H9 (cell line): ENCODE measurements at regions not wholly inside any gene's neighbourhood (a gene's known extent, or its start where the extent isn't known, plus 50 kb on each side); places are given as distances from the start of the nearest gene placed in this dataset.

Experiments used
- DNase-seq: peaks from one replicate; pipeline ENCODE4 v3.0.0-alpha.2; 2017
- H2AFZ ChIP-seq: one replicate; pipeline ENCODE4 v1.6.1; 2013; ENCODE audit warnings: mild to moderate bottlenecking, low read length, control low read depth, moderate library complexity
- H2AK5ac ChIP-seq: 2 replicates; pipeline ENCODE4 v1.6.1; 2013; ENCODE audit warnings: low read length, control low read depth, mixed read lengths; ENCODE audit not compliant: insufficient read length
- H2BK120ac ChIP-seq: one replicate; pipeline ENCODE4 v1.6.1; 2013; ENCODE audit warnings: low read depth, mild to moderate bottlenecking, low read length, control low read depth, inconsistent platforms; ENCODE audit not compliant: poor library complexity, severe bottlenecking
- H2BK12ac ChIP-seq: 2 replicates; pipeline ENCODE4 v1.6.1; 2013; ENCODE audit warnings: low read length, control low read depth, mixed read lengths, low read depth; ENCODE audit not compliant: insufficient read length
- H2BK15ac ChIP-seq: 2 replicates; pipeline ENCODE4 v1.6.1; 2013; ENCODE audit warnings: low read depth, low read length, control low read depth
- H2BK20ac ChIP-seq: one replicate; pipeline ENCODE4 v1.6.1; 2013; ENCODE audit warnings: low read depth, mild to moderate bottlenecking, low read length, control low read depth, inconsistent platforms; ENCODE audit not compliant: poor library complexity, severe bottlenecking
- H2BK5ac ChIP-seq: 2 replicates; pipeline ENCODE4 v1.6.1; 2013; ENCODE audit warnings: low read length, control low read depth, mixed read lengths; ENCODE audit not compliant: insufficient read length
- H3K14ac ChIP-seq: 2 replicates; pipeline ENCODE4 v1.6.1; 2013; ENCODE audit warnings: low read length, control low read depth; ENCODE audit not compliant: insufficient read depth
- H3K18ac ChIP-seq: 2 replicates; pipeline ENCODE4 v1.6.1; 2013; ENCODE audit warnings: low read depth, mild to moderate bottlenecking, mixed read lengths, low read length, control low read depth; ENCODE audit not compliant: insufficient read length
- H3K23ac ChIP-seq: 2 replicates; pipeline ENCODE4 v1.6.1; 2013; ENCODE audit warnings: low read length, control low read depth, mixed read lengths, low read depth; ENCODE audit not compliant: insufficient read length
- H3K23me2 ChIP-seq: 2 replicates; pipeline ENCODE4 v1.6.1; 2013; ENCODE audit warnings: low read depth, mild to moderate bottlenecking, mixed read lengths, low read length, control low read depth; ENCODE audit not compliant: insufficient read length, poor library complexity, severe bottlenecking
- H3K27ac ChIP-seq: 2 replicates; pipeline ENCODE4 v1.5.1; 2013; ENCODE audit warnings: low read length, control low read depth, mixed read lengths, low read depth; ENCODE audit not compliant: insufficient read length
- H3K27me3 ChIP-seq: 2 replicates; pipeline ENCODE4 v1.6.1; 2013; ENCODE audit warnings: low read length, control low read depth, inconsistent platforms; ENCODE audit not compliant: insufficient read depth
- H3K4ac ChIP-seq: 2 replicates; pipeline ENCODE4 v1.6.1; 2013; ENCODE audit warnings: low read depth, mild to moderate bottlenecking, control low read depth, inconsistent platforms, low read length, moderate library complexity
- H3K4me1 ChIP-seq: 2 replicates; pipeline ENCODE4 v1.6.1; 2013; ENCODE audit warnings: low read length, control low read depth, inconsistent platforms; ENCODE audit not compliant: insufficient read depth
- H3K4me2 ChIP-seq: 2 replicates; pipeline ENCODE4 v1.6.1; 2013; ENCODE audit warnings: low read length, control low read depth, mixed read lengths; ENCODE audit not compliant: insufficient read length, insufficient read depth
- H3K56ac ChIP-seq: 2 replicates; pipeline ENCODE4 v1.6.1; 2013; ENCODE audit warnings: low read depth, mild to moderate bottlenecking, mixed read lengths, low read length, control low read depth; ENCODE audit not compliant: insufficient read length
- H3K79me1 ChIP-seq: 2 replicates; pipeline ENCODE4 v1.6.1; 2013; ENCODE audit warnings: low read depth, mild to moderate bottlenecking, moderate library complexity, low read length, control low read depth, inconsistent platforms; ENCODE audit not compliant: insufficient read depth, poor library complexity, severe bottlenecking
- H3K79me2 ChIP-seq: 2 replicates; pipeline ENCODE4 v1.6.1; 2013; ENCODE audit warnings: low read length, control low read depth, inconsistent platforms; ENCODE audit not compliant: insufficient read depth
- H3K9ac ChIP-seq: 2 replicates; pipeline ENCODE4 v1.6.1; 2013; ENCODE audit warnings: low read length, control low read depth, mixed read lengths; ENCODE audit not compliant: insufficient read length; ENCODE audit errors: extremely low read depth
- H3K9me3 ChIP-seq: one replicate; pipeline ENCODE4 v1.6.1; 2013; ENCODE audit warnings: low read depth, low read length, inconsistent platforms; ENCODE audit not compliant: control insufficient read depth
- H3T11ph ChIP-seq: one replicate; pipeline ENCODE4 v1.6.1; 2013; ENCODE audit warnings: mild to moderate bottlenecking, low read length, control low read depth, inconsistent platforms
- H4K20me1 ChIP-seq: one replicate; pipeline ENCODE4 v1.6.1; 2013; ENCODE audit not compliant: control insufficient read depth, insufficient read length, insufficient read depth
- H4K5ac ChIP-seq: 2 replicates; pipeline ENCODE4 v1.6.1; 2013; ENCODE audit warnings: low read depth, mild to moderate bottlenecking, mixed read lengths, low read length, control low read depth; ENCODE audit not compliant: insufficient read length
- H4K8ac ChIP-seq: replicated peaks from 2 replicates; pipeline ENCODE4 v1.6.1; 2013; ENCODE audit warnings: low read length, control low read depth, mixed read lengths, low read depth; ENCODE audit not compliant: insufficient read length
- H4K91ac ChIP-seq: 2 replicates; pipeline ENCODE4 v1.6.1; 2013; ENCODE audit warnings: low read depth, mild to moderate bottlenecking, moderate library complexity, mixed read lengths, low read length, control low read depth; ENCODE audit not compliant: insufficient read length
- H3K27ac Mint-ChIP-seq, 3 experiments: 2 replicates in 2 of 3; 3 replicates in 1 of 3; pipeline ENCODE4 v1.8.0; 2020 to 2021; ENCODE audit warnings: mixed read lengths in 3 of 3, mild to moderate bottlenecking in 1 of 3, moderate library complexity in 1 of 3
- H3K27me3 Mint-ChIP-seq: 2 replicates; pipeline ENCODE4 v1.8.0; 2021; ENCODE audit warnings: low read depth, mild to moderate bottlenecking, moderate library complexity, mixed read lengths
- H3K36me3 Mint-ChIP-seq, 3 experiments: 2 replicates in 2 of 3; 3 replicates in 1 of 3; pipeline ENCODE4 v1.8.0; 2020 to 2021; ENCODE audit warnings: low read depth in 3 of 3, mixed read lengths in 3 of 3; ENCODE audit not compliant: insufficient read depth in 1 of 3
- H3K4me1 Mint-ChIP-seq, 2 experiments: 2 replicates each; pipeline ENCODE4 v1.8.0; 2020; ENCODE audit warnings: mixed read lengths in 2 of 2
- H3K4me3 Mint-ChIP-seq, 2 experiments: 2 replicates in 1 of 2; 3 replicates in 1 of 2; pipeline ENCODE4 v1.8.0; 2020 to 2021; ENCODE audit warnings: mild to moderate bottlenecking in 2 of 2, mixed read lengths in 2 of 2, moderate library complexity in 1 of 2
- H3K9me3 Mint-ChIP-seq, 2 experiments: 2 replicates in 1 of 2; 3 replicates in 1 of 2; pipeline ENCODE4 v1.8.0; 2020; ENCODE audit warnings: mild to moderate bottlenecking in 2 of 2, mixed read lengths in 2 of 2, moderate library complexity in 1 of 2
- WGBS: extraction: QIAGEN DNeasy Blood & Tissue Kit; methylation state at CpG from one replicate; pipeline ENCODE4 v1.1.7; 2013; ENCODE audit warnings: missing lambda C conversion rate, low lambda C conversion rate, mixed read lengths; ENCODE audit not compliant: insufficient read length; ENCODE audit errors: extremely low coverage; 5-methylcytosine and 5-hydroxymethylcytosine counted together
- TF ChIP-seq, protein P1 (sequence below): fragments of 200-600 bp; sonication (generic); conservative IDR thresholded peaks from 3 replicates; pipeline ENCODE4 v1.8.0; 2021; ENCODE audit warnings: antibody characterized with exemption, mild to moderate bottlenecking

DNA sequence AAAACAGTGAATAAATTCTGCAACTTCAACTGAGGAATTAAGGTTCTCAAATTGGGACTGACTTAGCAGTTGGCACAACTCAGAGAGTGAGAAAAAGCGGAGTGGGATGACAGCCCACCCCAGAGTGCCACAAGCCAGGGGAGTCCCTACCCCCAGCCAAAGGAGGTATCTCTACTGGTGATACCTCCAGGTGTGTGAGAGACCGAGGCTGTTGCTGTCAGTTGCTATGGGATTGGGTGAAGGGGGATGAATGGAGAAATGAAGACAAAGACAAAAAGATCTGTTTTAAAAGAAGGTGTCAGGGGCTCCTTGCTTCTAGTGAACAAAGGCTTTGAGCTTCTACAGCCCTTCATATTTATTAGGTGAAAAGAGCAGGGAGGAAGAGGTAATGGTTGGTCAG is 71.4 kb upstream of the UGT2B10 start:
- Mint-ChIP-seq H3K36me3 (0 out of 7 replicates have a peak, but pooled peaks cover 0 to 4% (median 0%) of the 10 kb centered on the region in 3 experiments), H3K27me3 (no peaks in the 10 kb centered on the region), H3K4me3 (no peak overlapping the region), H3K4me1 (no peaks in the 10 kb centered on the region), H3K9me3 (peaks cover 3 to 5% of the 10 kb centered on the region in 2 experiments; a peak in 2 of 5 replicates), H3K27ac (0 out of 7 replicates have a peak overlapping the region, but pooled peaks of 1 of the 3 experiments have one; percentile 3)
- no peak overlapping the region for H3K9ac ChIP-seq
- no peaks in the 10 kb centered on the region for H3K9me3 ChIP-seq
- no peak overlapping the region for H3K23ac ChIP-seq
- H2BK15ac ChIP-seq: no peak overlapping the region
- no peak overlapping the region for H3K14ac ChIP-seq
- no peak overlapping the region for H3T11ph ChIP-seq
- H3K79me1 ChIP-seq: no peaks in the 10 kb centered on the region
- H4K91ac ChIP-seq: no peak overlapping the region
- no peak for DNase-seq
- H3K4ac ChIP-seq: no peak overlapping the region
- no peaks in the 10 kb centered on the region for H3K4me1 ChIP-seq
- no peak overlapping the region for H2BK5ac ChIP-seq
- no peak overlapping the region for H4K5ac ChIP-seq
- H3K79me2 ChIP-seq: no peaks in the 10 kb centered on the region
- H2AFZ ChIP-seq: no peak overlapping the region
- no CpG with 5 or more reads among the region's 2 CpGs for WGBS
- no peaks in the 10 kb centered on the region for H3K27me3 ChIP-seq
- no peak overlapping the region for H2BK12ac ChIP-seq
- TF ChIP-seq, protein P1, sequence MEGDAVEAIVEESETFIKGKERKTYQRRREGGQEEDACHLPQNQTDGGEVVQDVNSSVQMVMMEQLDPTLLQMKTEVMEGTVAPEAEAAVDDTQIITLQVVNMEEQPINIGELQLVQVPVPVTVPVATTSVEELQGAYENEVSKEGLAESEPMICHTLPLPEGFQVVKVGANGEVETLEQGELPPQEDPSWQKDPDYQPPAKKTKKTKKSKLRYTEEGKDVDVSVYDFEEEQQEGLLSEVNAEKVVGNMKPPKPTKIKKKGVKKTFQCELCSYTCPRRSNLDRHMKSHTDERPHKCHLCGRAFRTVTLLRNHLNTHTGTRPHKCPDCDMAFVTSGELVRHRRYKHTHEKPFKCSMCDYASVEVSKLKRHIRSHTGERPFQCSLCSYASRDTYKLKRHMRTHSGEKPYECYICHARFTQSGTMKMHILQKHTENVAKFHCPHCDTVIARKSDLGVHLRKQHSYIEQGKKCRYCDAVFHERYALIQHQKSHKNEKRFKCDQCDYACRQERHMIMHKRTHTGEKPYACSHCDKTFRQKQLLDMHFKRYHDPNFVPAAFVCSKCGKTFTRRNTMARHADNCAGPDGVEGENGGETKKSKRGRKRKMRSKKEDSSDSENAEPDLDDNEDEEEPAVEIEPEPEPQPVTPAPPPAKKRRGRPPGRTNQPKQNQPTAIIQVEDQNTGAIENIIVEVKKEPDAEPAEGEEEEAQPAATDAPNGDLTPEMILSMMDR: no peak
- H2BK120ac ChIP-seq: no peak overlapping the region
- no peak overlapping the region for H3K56ac ChIP-seq
- no peak overlapping the region for H3K4me2 ChIP-seq
- no peaks in the 10 kb centered on the region for H4K20me1 ChIP-seq
- no peak overlapping the region for H3K27ac ChIP-seq
- H3K23me2 ChIP-seq: no peaks in the 10 kb centered on the region
- no peak overlapping the region for H4K8ac ChIP-seq
- H3K18ac ChIP-seq: no peak overlapping the region
- no peak overlapping the region for H2AK5ac ChIP-seq
- no peak overlapping the region for H2BK20ac ChIP-seq
